CD4-positive, alpha-beta T cell treated with Interleukin-6 for 4 hours (primary cell): ENCODE measurements at regions not wholly inside any gene's neighbourhood (a gene's known extent, or its start where the extent isn't known, plus 50 kb on each side); places are given as distances from the start of the nearest gene placed in this dataset.
"Not testable (repeated sequence)": the region's sequence is repeated elsewhere in the genome, so short reads cannot be mapped to it uniquely, and the experiment has no call there.

Experiments
- DNase-seq: peaks from one replicate; pipeline ENCODE4 v3.0.0-alpha.2; 2020; ENCODE audit warnings: mixed read lengths

GRCh38 chr4:89491761-89492160 is 184.2 kb upstream of the GPRIN3 start:
- DNase-seq, result no peak

- not testable (repeated sequence) for DNase-seq
Observed at GRCh38 chr4:89489921-89490431, 182.4 kb upstream of the GPRIN3 start.

- no peak for DNase-seq
Observed at GRCh38 chr4:89489338-89489771, 181.8 kb upstream of the GPRIN3 start.

- no peak for DNase-seq
Observed at GRCh38 chr4:89488736-89489135, 181.1 kb upstream of the GPRIN3 start.

GRCh38 chr4:89486673-89487072 is 179.1 kb upstream of the GPRIN3 start:
- no peak for DNase-seq

GRCh38 chr4:89486042-89486441 is 178.4 kb upstream of the GPRIN3 start:
- DNase-seq, result no peak

- DNase-seq, result no peak
Observed at GRCh38 chr4:89483833-89484232, 176.2 kb upstream of the GPRIN3 start.

GRCh38 chr4:89482926-89483595 is 175.5 kb upstream of the GPRIN3 start:
- no peak for DNase-seq

GRCh38 chr4:89482251-89482650 is 174.7 kb upstream of the GPRIN3 start:
- no peak for DNase-seq

- peak; percentile 27 for DNase-seq
Observed at GRCh38 chr4:89469930-89470375, 162.4 kb upstream of the GPRIN3 start.

- DNase-seq, result no peak
Observed at GRCh38 chr4:89469516-89469915, 161.9 kb upstream of the GPRIN3 start.

GRCh38 chr4:89468602-89469001 is 161.0 kb upstream of the GPRIN3 start:
- no peak for DNase-seq

GRCh38 chr4:89463341-89463740 is 155.7 kb upstream of the GPRIN3 start:
- DNase-seq, result no peak

- no peak for DNase-seq
Observed at GRCh38 chr4:89447543-89447942, 139.9 kb upstream of the GPRIN3 start.

- no peak for DNase-seq
Observed at GRCh38 chr4:89446193-89446592, 138.6 kb upstream of the GPRIN3 start.

- no peak for DNase-seq
Observed at GRCh38 chr4:89439533-89439932, 131.9 kb upstream of the GPRIN3 start.

GRCh38 chr4:89438102-89438831 is 130.7 kb upstream of the GPRIN3 start:
- DNase-seq, result peak; percentile 50

GRCh38 chr4:89434364-89434988 is 126.9 kb upstream of the GPRIN3 start:
- no peak for DNase-seq

- no peak for DNase-seq
Observed at GRCh38 chr4:89427782-89428181, 120.2 kb upstream of the GPRIN3 start.

GRCh38 chr4:89425023-89425422 is 117.4 kb upstream of the GPRIN3 start:
- DNase-seq, result no peak

- DNase-seq, result no peak
Observed at GRCh38 chr4:89422441-89422990, 114.9 kb upstream of the GPRIN3 start.

- no peak for DNase-seq
Observed at GRCh38 chr4:89420507-89420906, 112.9 kb upstream of the GPRIN3 start.

- no peak for DNase-seq
Observed at GRCh38 chr4:89419111-89419695, 111.6 kb upstream of the GPRIN3 start.
